GM23248 (cell line): ENCODE measurements at regions not wholly inside any gene's neighbourhood (a gene's known extent, or its start where the extent isn't known, plus 50 kb on each side); places are given as distances from the start of the nearest gene placed in this dataset.

Experiments used
- EZH2 ChIP-seq: fragments of 200-600 bp; sonication (generic); IDR thresholded peaks from 2 replicates; pipeline ENCODE4 v1.6.1; 2018; ENCODE audit warnings: antibody characterized with exemption, mild to moderate bottlenecking; ENCODE audit not compliant: insufficient read depth, poor library complexity, severe bottlenecking
- EZH2phosphoT487 ChIP-seq: fragments of 200-600 bp; sonication (generic); IDR thresholded peaks from 2 replicates; pipeline ENCODE4 v1.6.1; 2018; ENCODE audit warnings: antibody characterized with exemption, moderate library complexity, mild to moderate bottlenecking, low read depth; ENCODE audit not compliant: insufficient read depth

DNA sequence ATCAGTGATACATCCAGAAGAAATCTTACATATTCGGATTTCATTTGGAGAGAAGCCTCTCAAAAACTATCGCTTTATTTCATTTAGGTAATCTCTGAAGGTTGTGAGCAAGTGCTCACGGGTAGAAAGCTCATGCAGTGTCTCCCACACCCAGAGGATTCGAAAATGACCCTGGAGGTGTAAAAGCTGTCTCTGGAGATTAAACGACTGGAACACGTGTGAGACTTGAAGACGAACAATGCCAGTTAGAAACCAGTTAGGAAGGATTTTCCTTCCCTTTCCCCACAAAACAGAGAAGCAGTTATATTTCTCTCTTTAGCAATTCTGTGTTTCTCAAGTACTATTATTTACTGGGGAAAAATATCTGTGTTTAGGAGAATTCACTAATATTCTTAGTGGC is 92.5 kb upstream of the CD55 start:
- TF ChIP-seq EZH2phosphoT487 (no peak), EZH2 (no peak)
